CD4-positive, alpha-beta memory T cell (primary cell): ENCODE measurements at regions not wholly inside any gene's neighbourhood (a gene's known extent, or its start where the extent isn't known, plus 50 kb on each side); places are given as distances from the start of the nearest gene placed in this dataset.
"Not testable (repeated sequence)": the region's sequence is repeated elsewhere in the genome, so short reads cannot be mapped to it uniquely, and the experiment has no call there.

ENCODE experiments used
- CTCF ChIA-PET: fragments of 350-600 bp; sonication (Branson Sonifier 250); formaldehyde crosslinking; loops from one replicate; lab custom pipeline; 2021; ENCODE audit warnings: inconsistent platforms; ENCODE audit not compliant: partially characterized antibody; lab: Charles Lee
- POLR2A ChIA-PET: fragments of 350-600 bp; sonication (Branson Sonifier 250); formaldehyde crosslinking; loops from one replicate; lab custom pipeline; 2021; ENCODE audit not compliant: partially characterized antibody; lab: Charles Lee
- DNase-seq, 5 donors: peaks; one replicate each; pipeline versions ENCODE4 v3.0.0 to v3.0.0-alpha.2; 2020 to 2022; ENCODE audit warnings: mixed read lengths in 1 of 5
- H3K27ac ChIP-seq: one replicate; pipeline ENCODE4 v1.7.0; 2013; ENCODE audit warnings: low read depth, low read length
- H3K27me3 ChIP-seq: 2 replicates; pipeline ENCODE4 v1.7.0; 2013; ENCODE audit warnings: mild to moderate bottlenecking, low read length, moderate library complexity; ENCODE audit not compliant: insufficient read depth
- H3K36me3 ChIP-seq: 2 replicates; pipeline ENCODE4 v1.7.0; 2013; ENCODE audit warnings: mild to moderate bottlenecking, low read length, moderate library complexity; ENCODE audit not compliant: insufficient read depth
- H3K4me1 ChIP-seq: 2 replicates; pipeline ENCODE4 v1.7.0; 2013; ENCODE audit warnings: mild to moderate bottlenecking, low read length, moderate library complexity; ENCODE audit not compliant: insufficient read depth
- H3K4me3 ChIP-seq, 2 donors: one replicate each; pipeline ENCODE4 v1.7.0; 2013; ENCODE audit warnings: low read length in 2 of 2, mild to moderate bottlenecking in 1 of 2
- H3K9me3 ChIP-seq, 2 donors: one replicate each; pipeline ENCODE4 v1.7.0; 2013; ENCODE audit warnings: low read length in 2 of 2, control low read depth in 1 of 2; ENCODE audit not compliant: control insufficient read depth in 1 of 2
- H3K27ac Mint-ChIP-seq, 7 donors: one replicate each; pipeline ENCODE4 v1.8.0; 2020 to 2021; ENCODE audit warnings: mixed read lengths in 7 of 7, mild to moderate bottlenecking in 6 of 7, inconsistent platforms in 3 of 7, moderate library complexity in 3 of 7
- H3K27me3 Mint-ChIP-seq, 2 donors: one replicate each; pipeline ENCODE4 v1.8.0; 2020 to 2021; ENCODE audit warnings: mixed read lengths in 2 of 2
- H3K36me3 Mint-ChIP-seq, 2 donors: one replicate each; pipeline ENCODE4 v1.8.0; 2020 to 2021; ENCODE audit warnings: mixed read lengths in 2 of 2, inconsistent platforms in 1 of 2, mild to moderate bottlenecking in 1 of 2
- H3K4me1 Mint-ChIP-seq, 4 donors: one replicate each; pipeline ENCODE4 v1.8.0; 2020 to 2021; ENCODE audit warnings: mixed read lengths in 4 of 4, mild to moderate bottlenecking in 1 of 4
- H3K4me3 Mint-ChIP-seq, 8 donors: one replicate each; pipeline ENCODE4 v1.8.0; 2020 to 2021; ENCODE audit warnings: mixed read lengths in 8 of 8, mild to moderate bottlenecking in 7 of 8, moderate library complexity in 6 of 8, inconsistent platforms in 3 of 8
- H3K9me3 Mint-ChIP-seq, 8 donors: one replicate each; pipeline ENCODE4 v1.8.0; 2020 to 2021; ENCODE audit warnings: mixed read lengths in 8 of 8, mild to moderate bottlenecking in 5 of 8, inconsistent platforms in 3 of 8, moderate library complexity in 1 of 8
- intact Hi-C: fragments of 100-400 bp; cut with micrococcal nuclease; formaldehyde crosslinking; loops from one replicate; pipeline ENCODE4 v1.15.1; 2023

DNA sequence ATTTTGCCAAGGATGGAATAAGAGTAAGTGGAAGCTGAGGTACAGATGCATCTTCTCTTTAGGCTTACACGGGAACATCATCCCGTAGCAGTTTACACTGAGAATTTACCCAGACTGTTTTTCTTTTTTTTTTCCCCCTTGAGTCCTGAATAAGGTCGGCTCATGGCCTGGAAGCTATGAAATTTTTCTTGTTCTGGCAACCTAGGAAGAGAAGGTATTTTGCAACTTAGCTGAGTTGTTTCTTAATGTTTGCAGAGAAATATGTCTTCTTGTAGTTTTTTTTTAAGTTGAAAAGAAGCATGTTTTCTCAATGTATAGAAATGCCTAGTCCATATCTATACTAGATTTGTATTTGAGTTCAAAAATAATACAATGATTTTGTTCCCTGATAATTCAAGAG is 712.5 kb downstream of the TDRD15 start:
- no peak for DNase-seq
- Mint-ChIP-seq H3K27ac (no peak overlapping the region), H3K27me3 (no peaks in the 10 kb centered on the region), H3K4me1 (no peaks in the 10 kb centered on the region), H3K4me3 (no peak overlapping the region), H3K36me3 (no peaks in the 10 kb centered on the region), H3K9me3 (peaks cover 0 to 17% (median 9%) of the 10 kb centered on the region in 8 donors)
- ChIA-PET CTCF (no interaction called here), POLR2A (no interaction called here)
- H3K27me3 ChIP-seq = no peaks in the 10 kb centered on the region
- no peaks in the 10 kb centered on the region for H3K9me3 ChIP-seq
- no peak overlapping the region for H3K27ac ChIP-seq
- intact Hi-C loops = no loop called here
- no peaks in the 10 kb centered on the region for H3K4me1 ChIP-seq
- no peak overlapping the region for H3K4me3 ChIP-seq
- no peaks in the 10 kb centered on the region for H3K36me3 ChIP-seq

DNA sequence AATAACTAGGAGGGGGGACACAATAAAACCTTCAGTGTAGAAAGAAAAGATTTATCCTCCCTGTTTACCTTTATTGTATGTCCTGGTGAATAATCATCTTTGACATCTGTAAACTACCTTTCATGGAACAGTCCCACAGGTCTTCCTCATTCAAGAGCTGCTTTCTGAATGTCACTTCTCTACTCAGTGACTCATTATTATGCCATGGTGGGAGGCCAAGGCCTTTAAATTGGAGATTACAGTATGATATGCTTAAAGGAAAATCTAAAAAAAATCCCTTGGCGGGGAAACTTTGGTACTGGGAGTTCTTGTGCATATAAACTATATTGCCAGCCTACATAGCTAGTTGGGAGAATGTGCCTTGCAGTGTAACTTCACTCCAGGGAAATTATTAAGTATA is 713.0 kb downstream of the TDRD15 start:
- Mint-ChIP-seq H3K27me3 (no peaks in the 10 kb centered on the region), H3K4me1 (no peaks in the 10 kb centered on the region), H3K9me3 (peaks cover 0 to 14% (median 7%) of the 10 kb centered on the region in 8 donors), H3K4me3 (no peak overlapping the region), H3K36me3 (no peaks in the 10 kb centered on the region), H3K27ac (no peak overlapping the region)
- H3K27me3 ChIP-seq = no peaks in the 10 kb centered on the region
- no peaks in the 10 kb centered on the region for H3K9me3 ChIP-seq
- ChIA-PET CTCF (no interaction called here), POLR2A (no interaction called here)
- intact Hi-C loops = no loop called here
- no peaks in the 10 kb centered on the region for H3K36me3 ChIP-seq
- H3K4me3 ChIP-seq = no peak overlapping the region
- H3K27ac ChIP-seq = no peak overlapping the region
- DNase-seq = no peak
- H3K4me1 ChIP-seq = no peaks in the 10 kb centered on the region

- Mint-ChIP-seq H3K9me3 (peaks cover 0 to 16% (median 6%) of the 10 kb centered on the region in 8 donors), H3K27me3 (no peaks in the 10 kb centered on the region), H3K4me1 (no peaks in the 10 kb centered on the region), H3K36me3 (no peaks in the 10 kb centered on the region), H3K27ac (no peak overlapping the region), H3K4me3 (no peak overlapping the region)
- no peak overlapping the region for H3K4me3 ChIP-seq
- no peak for DNase-seq
- intact Hi-C loops = no loop called here
- H3K4me1 ChIP-seq = no peaks in the 10 kb centered on the region
- H3K9me3 ChIP-seq = no peaks in the 10 kb centered on the region
- CTCF ChIA-PET = no interaction called here
- no peaks in the 10 kb centered on the region for H3K27me3 ChIP-seq
- no peaks in the 10 kb centered on the region for H3K36me3 ChIP-seq
- POLR2A ChIA-PET = no interaction called here
- no peak overlapping the region for H3K27ac ChIP-seq
Measured at GRCh38 chr2:21837168-21837960, 713.6 kb downstream of the TDRD15 start.

- peaks cover 0 to 21% (median 5%) of the 10 kb centered on the region in 8 donors for H3K9me3 Mint-ChIP-seq
- Histone ChIP-seq H3K9me3 (peaks cover 0 to 3% of the 10 kb centered on the region in 2 donors), H3K27ac (no peak overlapping the region), H3K4me1 (no peaks in the 10 kb centered on the region), H3K4me3 (no peak overlapping the region), H3K36me3 (no peaks in the 10 kb centered on the region), H3K27me3 (no peaks in the 10 kb centered on the region)
- intact Hi-C loops = no loop called here
- H3K27me3 Mint-ChIP-seq = no peaks in the 10 kb centered on the region
- DNase-seq = no peak
- POLR2A ChIA-PET = no interaction called here
- no peak overlapping the region for H3K27ac Mint-ChIP-seq
- H3K4me3 Mint-ChIP-seq = no peak overlapping the region
- no peaks in the 10 kb centered on the region for H3K4me1 Mint-ChIP-seq
- CTCF ChIA-PET = no interaction called here
- H3K36me3 Mint-ChIP-seq = no peaks in the 10 kb centered on the region
Measured at GRCh38 chr2:21841341-21841740, 717.6 kb downstream of the TDRD15 start.

DNA sequence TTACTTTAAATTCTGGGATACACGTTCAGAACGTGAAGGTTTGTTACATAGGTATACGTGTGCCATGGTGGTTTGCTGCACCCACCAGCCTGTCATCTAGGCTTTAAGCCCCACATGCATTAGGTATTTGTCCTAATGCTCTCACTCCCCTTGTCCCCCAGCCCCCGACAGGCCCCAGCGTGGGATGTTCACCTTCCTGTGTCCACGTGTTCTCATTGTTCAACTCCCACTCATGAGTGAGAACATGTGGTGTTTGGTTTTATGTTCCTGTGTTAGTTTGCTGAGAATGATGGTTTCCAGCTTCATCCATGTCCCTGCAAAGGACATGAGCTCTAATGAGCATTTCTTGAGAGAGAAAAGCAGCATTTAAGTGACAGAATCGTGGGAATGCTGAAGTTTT is 726.6 kb downstream of the TDRD15 start:
- H3K36me3 Mint-ChIP-seq, H3K4me3 Mint-ChIP-seq, H3K4me1 Mint-ChIP-seq, POLR2A ChIA-PET, DNase-seq, intact Hi-C loops, H3K27ac ChIP-seq, H3K27me3 Mint-ChIP-seq, H3K4me3 ChIP-seq, H3K4me1 ChIP-seq, H3K9me3 ChIP-seq, H3K36me3 ChIP-seq, H3K27me3 ChIP-seq, CTCF ChIA-PET: not testable (repeated sequence)
- Mint-ChIP-seq H3K9me3 (peaks cover 2 to 13% (median 5%) of the 10 kb centered on the region in 8 donors), H3K27ac (peak overlapping the region in 1 of 7 donors; percentile 1)

- H3K4me3 ChIP-seq = no peak overlapping the region
- no peak for DNase-seq
- intact Hi-C loops = no loop called here
- H3K27ac ChIP-seq = no peak overlapping the region
- POLR2A ChIA-PET = no interaction called here
- no peaks in the 10 kb centered on the region for H3K9me3 ChIP-seq
- no peak overlapping the region for H3K27ac Mint-ChIP-seq
- H3K4me1 Mint-ChIP-seq = no peaks in the 10 kb centered on the region
- no peaks in the 10 kb centered on the region for H3K27me3 ChIP-seq
- peaks cover 0 to 8% (median 6%) of the 10 kb centered on the region in 8 donors for H3K9me3 Mint-ChIP-seq
- CTCF ChIA-PET = no interaction called here
- H3K36me3 ChIP-seq = no peaks in the 10 kb centered on the region
- H3K4me1 ChIP-seq = no peaks in the 10 kb centered on the region
- H3K4me3 Mint-ChIP-seq = no peak overlapping the region
- no peaks in the 10 kb centered on the region for H3K36me3 Mint-ChIP-seq
- no peaks in the 10 kb centered on the region for H3K27me3 Mint-ChIP-seq
Measured at GRCh38 chr2:21854938-21855337, 731.2 kb downstream of the TDRD15 start.

- intact Hi-C loops = no loop called here
- no peaks in the 10 kb centered on the region for H3K36me3 ChIP-seq
- H3K27me3 Mint-ChIP-seq = no peaks in the 10 kb centered on the region
- no peaks in the 10 kb centered on the region for H3K4me1 ChIP-seq
- no peak overlapping the region for H3K27ac Mint-ChIP-seq
- H3K27me3 ChIP-seq = no peaks in the 10 kb centered on the region
- H3K4me3 ChIP-seq = no peak overlapping the region
- no peak for DNase-seq
- H3K4me1 Mint-ChIP-seq = no peaks in the 10 kb centered on the region
- no peak overlapping the region for H3K27ac ChIP-seq
- H3K4me3 Mint-ChIP-seq = no peak overlapping the region
- no peaks in the 10 kb centered on the region for H3K36me3 Mint-ChIP-seq
- no peaks in the 10 kb centered on the region for H3K9me3 ChIP-seq
- CTCF ChIA-PET = no interaction called here
- POLR2A ChIA-PET = no interaction called here
- H3K9me3 Mint-ChIP-seq = peaks cover 0 to 8% (median 5%) of the 10 kb centered on the region in 8 donors
Measured at GRCh38 chr2:21856708-21857107, 732.9 kb downstream of the TDRD15 start.
